Cardiac muscle cell (in vitro differentiated cells and primary cell): ENCODE measurements at regions not wholly inside any gene's neighbourhood (a gene's known extent, or its start where the extent isn't known, plus 50 kb on each side); places are given as distances from the start of the nearest gene placed in this dataset.

ENCODE experiments used
- DNase-seq, 2 donors: peaks; one replicate each; pipeline versions ENCODE4 v3.0.0 to v3.0.0-alpha.2; 2010 to 2017; ENCODE audit warnings: low read depth in 1 of 2, low spot score in 1 of 2
- H3K27ac ChIP-seq: fragments of 200-600 bp; sonication (generic); 2 replicates; pipeline ENCODE4 v1.5.1; 2016
- H3K27me3 ChIP-seq: fragments of 200-600 bp; sonication (generic); 2 replicates; pipeline ENCODE4 v1.6.0; 2016; ENCODE audit warnings: control low read depth
- H3K36me3 ChIP-seq: fragments of 200-600 bp; sonication (generic); 2 replicates; pipeline ENCODE4 v1.5.1; 2016; ENCODE audit warnings: control low read depth
- H3K4me1 ChIP-seq: fragments of 200-600 bp; sonication (generic); 2 replicates; pipeline ENCODE4 v1.8.1; 2017; ENCODE audit warnings: low read depth, mild to moderate bottlenecking, mixed run types
- H3K4me3 ChIP-seq: fragments of 200-600 bp; sonication (generic); 2 replicates; pipeline ENCODE4 v1.5.1; 2016; ENCODE audit warnings: mild to moderate bottlenecking
- H3K9me3 ChIP-seq: fragments of 200-600 bp; sonication (generic); 2 replicates; pipeline ENCODE4 v1.5.1; 2017; ENCODE audit warnings: low read depth, mild to moderate bottlenecking, control low read depth
- CTCF ChIP-seq: IDR thresholded peaks from 2 replicates; pipeline ENCODE4 v1.5.1; 2012; ENCODE audit warnings: low read depth, mild to moderate bottlenecking, low read length

GRCh38 chr3:6504347-6504746, 356.6 kb upstream of the GRM7 start:
- Histone ChIP-seq H3K27me3 (no peaks in the 10 kb centered on the region), H3K4me3 (no peak overlapping the region), H3K9me3 (no peaks in the 10 kb centered on the region), H3K4me1 (peaks cover 5% of the 10 kb centered on the region), H3K27ac (no peak overlapping the region), H3K36me3 (no peaks in the 10 kb centered on the region)
- no peak for TF ChIP-seq CTCF
- DNase-seq: no peak

- H3K27ac ChIP-seq: no peak overlapping the region
- no peak for TF ChIP-seq CTCF
- H3K4me3 ChIP-seq: no peak overlapping the region
- H3K9me3 ChIP-seq: no peaks in the 10 kb centered on the region
- no peaks in the 10 kb centered on the region for H3K36me3 ChIP-seq
- peaks cover 5% of the 10 kb centered on the region for H3K4me1 ChIP-seq
- no peak for DNase-seq
- no peaks in the 10 kb centered on the region for H3K27me3 ChIP-seq
Measured at GRCh38 chr3:6504834-6505233, 356.1 kb upstream of the GRM7 start.

GRCh38 chr3:6508410-6508759, 352.5 kb upstream of the GRM7 start:
- Histone ChIP-seq H3K9me3 (no peaks in the 10 kb centered on the region), H3K36me3 (no peaks in the 10 kb centered on the region), H3K4me3 (peak overlapping the region; percentile 59), H3K27ac (no peak overlapping the region), H3K4me1 (peaks cover 5% of the 10 kb centered on the region), H3K27me3 (no peaks in the 10 kb centered on the region)
- TF ChIP-seq CTCF: no peak
- no peak for DNase-seq

GRCh38 chr3:6509576-6509975, 351.3 kb upstream of the GRM7 start:
- DNase-seq: no peak
- Histone ChIP-seq H3K27ac (no peak overlapping the region), H3K4me3 (no peak overlapping the region), H3K27me3 (no peaks in the 10 kb centered on the region), H3K4me1 (peaks cover 5% of the 10 kb centered on the region), H3K36me3 (no peaks in the 10 kb centered on the region), H3K9me3 (no peaks in the 10 kb centered on the region)
- no peak for TF ChIP-seq CTCF

GRCh38 chr3:6510713-6511112, 350.2 kb upstream of the GRM7 start:
- no peaks in the 10 kb centered on the region for H3K27me3 ChIP-seq
- TF ChIP-seq CTCF: no peak
- no peaks in the 10 kb centered on the region for H3K9me3 ChIP-seq
- H3K4me1 ChIP-seq: peaks cover 6% of the 10 kb centered on the region
- DNase-seq: no peak
- no peak overlapping the region for H3K27ac ChIP-seq
- H3K36me3 ChIP-seq: no peaks in the 10 kb centered on the region
- no peak overlapping the region for H3K4me3 ChIP-seq

GRCh38 chr3:6512172-6512800, 348.6 kb upstream of the GRM7 start:
- TF ChIP-seq CTCF: no peak
- H3K9me3 ChIP-seq: no peaks in the 10 kb centered on the region
- no peaks in the 10 kb centered on the region for H3K36me3 ChIP-seq
- no peak for DNase-seq
- peak overlapping the region; percentile 49 for H3K27ac ChIP-seq
- H3K4me1 ChIP-seq: peaks cover 16% of the 10 kb centered on the region
- H3K4me3 ChIP-seq: no peak overlapping the region
- no peaks in the 10 kb centered on the region for H3K27me3 ChIP-seq
